GM19238 (cell line): ENCODE measurements at regions not wholly inside any gene's neighbourhood (a gene's known extent, or its start where the extent isn't known, plus 50 kb on each side); places are given as distances from the start of the nearest gene placed in this dataset.

Source experiments
- DNase-seq: peaks from one replicate; pipeline ENCODE4 v3.0.0; 2011; ENCODE audit warnings: low spot score; ENCODE audit not compliant: insufficient read length

DNA sequence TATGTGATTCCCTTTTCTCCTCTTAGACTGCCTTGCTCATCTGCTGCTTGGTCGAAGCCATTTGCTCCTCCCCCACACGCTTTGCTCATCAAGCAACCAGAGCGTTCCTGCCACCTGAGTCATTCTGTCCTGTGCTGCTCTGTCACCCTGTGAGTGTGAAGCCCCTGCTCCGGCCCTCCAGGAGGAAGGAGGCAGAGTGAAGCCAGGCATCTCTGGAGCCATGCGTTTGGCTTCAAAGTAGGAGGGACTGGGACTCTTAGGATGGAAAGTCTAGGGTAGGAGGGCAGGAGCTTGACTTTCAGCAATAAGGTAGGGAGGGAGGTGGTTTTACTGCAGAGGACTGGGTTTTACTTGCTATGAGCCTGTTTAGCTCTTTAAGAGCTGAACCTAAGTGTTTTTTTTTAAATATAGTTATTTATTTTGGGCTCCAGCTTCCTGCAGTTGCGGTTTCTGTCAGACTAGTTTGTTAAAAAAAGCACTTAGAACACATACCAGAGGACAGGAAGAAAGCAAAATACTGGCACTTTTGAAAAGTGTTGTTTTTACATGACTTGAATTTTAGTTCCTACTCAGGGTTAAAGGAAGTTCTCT is 63.6 kb downstream of the SPINK2 start:
- DNase-seq: peak; percentile 71

- DNase-seq: peak; percentile 27
Observed at GRCh38 chr4:56757261-56757746, 64.2 kb downstream of the SPINK2 start.

DNA sequence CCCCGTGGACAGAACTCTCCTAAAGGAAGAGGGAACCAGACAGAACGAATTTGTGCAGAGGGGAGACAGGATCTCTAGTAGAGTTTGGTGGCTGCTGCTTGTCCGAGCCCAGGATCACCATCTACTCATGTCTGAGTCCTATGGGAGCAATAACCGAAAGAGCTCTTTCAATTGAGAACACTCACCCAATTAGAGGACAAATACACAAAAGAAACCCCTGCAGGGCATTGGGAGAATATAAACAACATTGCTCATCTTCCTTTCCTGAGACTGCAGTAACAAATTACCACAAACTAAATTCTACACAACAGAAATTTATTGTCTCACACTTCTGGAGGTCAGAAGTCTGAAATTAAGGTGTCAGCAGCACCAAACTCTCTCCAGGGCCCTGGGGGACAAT is 65.6 kb downstream of the SPINK2 start:
- DNase-seq: no peak

DNA sequence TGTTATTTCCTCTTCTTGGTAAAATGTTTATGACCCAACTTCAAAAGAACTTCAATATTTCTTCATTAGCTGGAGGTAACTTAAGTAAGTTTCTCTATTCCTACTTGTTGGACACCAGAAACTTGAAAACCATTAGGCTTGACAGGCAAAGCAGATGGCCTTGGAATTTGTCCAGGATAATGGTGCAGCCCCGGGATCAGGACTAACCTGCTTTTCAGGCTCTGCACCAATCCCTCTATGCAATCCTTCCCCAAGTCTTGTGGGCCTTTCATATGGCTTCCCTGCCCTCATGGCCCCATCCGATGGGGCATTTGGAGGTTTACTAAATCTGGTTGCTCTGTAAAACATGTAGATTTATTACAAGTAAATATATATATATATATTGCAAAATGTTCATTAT is 68.5 kb downstream of the SPINK2 start:
- no peak for DNase-seq

DNA sequence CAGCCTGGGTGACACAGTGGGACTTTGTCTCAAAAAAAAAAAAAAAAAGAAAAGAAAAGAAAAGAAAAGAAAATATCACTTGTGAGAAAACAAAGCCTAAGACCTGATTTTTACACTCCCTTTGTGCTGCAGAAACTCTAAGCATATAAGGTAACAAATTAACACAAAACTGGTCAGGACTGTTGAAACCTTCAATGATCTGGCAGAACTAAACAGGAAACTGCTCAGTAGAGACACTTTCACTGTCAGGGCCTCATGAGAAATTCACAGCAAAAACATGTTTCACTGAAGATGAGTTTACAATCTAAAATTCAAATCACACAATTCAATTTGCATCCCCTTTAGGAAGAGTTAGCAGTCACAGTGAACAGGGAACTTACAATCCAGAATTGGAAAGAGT is 69.1 kb upstream of the HOPX start:
- DNase-seq: no peak

- DNase-seq: no peak
Observed at GRCh38 chr4:56748271-56748670, 67.2 kb upstream of the HOPX start.

- DNase-seq: no peak
Observed at GRCh38 chr4:56746639-56747038, 65.5 kb upstream of the HOPX start.

DNA sequence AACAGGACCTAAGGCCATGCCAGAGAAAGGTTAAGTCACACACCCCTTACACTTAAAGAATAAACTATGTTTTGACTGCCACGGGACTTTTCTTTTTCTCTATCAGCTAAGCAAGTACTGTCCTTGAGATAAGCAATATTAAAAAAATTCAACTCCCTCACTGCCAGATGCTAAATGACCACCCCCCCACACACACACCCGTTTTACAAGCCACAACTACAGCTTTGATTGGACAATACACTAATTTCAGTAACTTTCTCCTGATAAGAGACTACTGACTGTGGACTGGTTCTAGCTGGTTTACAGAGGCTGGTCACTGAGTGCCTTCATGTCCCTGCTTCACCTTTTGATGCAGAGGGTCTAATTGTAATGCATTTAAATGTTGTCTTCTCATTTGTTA is 63.9 kb upstream of the HOPX start:
- no peak for DNase-seq

GRCh38 chr4:56744030-56744429 is 62.9 kb upstream of the HOPX start:
- DNase-seq: no peak

- no peak for DNase-seq
Observed at GRCh38 chr4:56743550-56743949, 62.5 kb upstream of the HOPX start.

DNA sequence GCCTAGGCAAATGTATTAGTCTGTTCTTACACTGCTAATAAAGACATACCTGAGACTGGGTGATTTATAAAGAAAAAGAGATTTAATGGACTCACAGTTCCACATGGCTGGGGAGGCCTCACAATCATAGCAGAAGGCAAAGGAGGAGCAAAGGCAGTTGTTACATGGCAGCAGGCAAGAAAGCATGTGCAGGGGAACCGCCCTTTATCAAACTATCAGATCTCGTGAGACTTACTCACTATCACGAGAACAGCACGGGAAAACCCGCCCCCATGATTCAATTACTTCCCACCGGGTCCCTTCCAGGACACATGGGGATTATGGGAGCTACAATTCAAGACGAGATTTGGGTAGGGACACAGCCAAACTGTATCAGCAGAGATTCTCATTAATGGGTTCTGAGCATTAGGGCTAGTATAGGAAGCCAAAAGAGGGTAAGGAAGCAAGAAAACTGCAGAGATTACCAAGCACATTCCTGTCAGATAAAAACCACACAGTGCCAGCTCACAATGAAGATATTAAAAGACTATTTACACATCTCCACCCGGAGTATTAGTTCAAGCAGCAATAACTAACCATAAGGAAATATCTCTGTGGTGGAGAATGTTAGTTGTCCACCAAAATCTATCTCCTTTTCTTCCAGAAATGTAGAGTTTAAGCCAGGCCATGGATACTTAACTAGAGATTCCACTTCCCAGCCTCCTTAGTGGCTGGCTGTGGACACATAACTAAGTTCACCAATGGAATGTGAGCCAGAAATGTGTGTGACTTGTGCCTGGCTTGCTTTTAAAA is 61.2 kb upstream of the HOPX start:
- DNase-seq: no peak

DNA sequence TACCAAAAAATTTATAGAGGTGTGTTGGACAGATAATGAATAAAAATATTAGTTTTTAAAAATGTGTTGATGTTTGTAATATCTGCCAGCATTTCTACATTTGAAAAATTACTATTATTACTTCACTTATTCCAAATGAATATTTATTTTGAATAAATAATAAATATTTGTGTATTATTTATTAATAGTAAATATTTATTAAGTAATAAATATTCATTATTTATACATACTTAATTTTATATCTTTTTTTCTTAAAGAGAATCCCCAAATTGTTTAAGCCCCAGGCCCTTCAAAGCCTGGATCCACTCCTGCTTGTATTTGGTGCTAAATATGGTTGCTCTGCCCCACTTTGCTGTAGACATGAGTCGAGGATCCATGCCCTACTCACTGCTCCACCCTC is 60.5 kb upstream of the HOPX start:
- no peak for DNase-seq

DNA sequence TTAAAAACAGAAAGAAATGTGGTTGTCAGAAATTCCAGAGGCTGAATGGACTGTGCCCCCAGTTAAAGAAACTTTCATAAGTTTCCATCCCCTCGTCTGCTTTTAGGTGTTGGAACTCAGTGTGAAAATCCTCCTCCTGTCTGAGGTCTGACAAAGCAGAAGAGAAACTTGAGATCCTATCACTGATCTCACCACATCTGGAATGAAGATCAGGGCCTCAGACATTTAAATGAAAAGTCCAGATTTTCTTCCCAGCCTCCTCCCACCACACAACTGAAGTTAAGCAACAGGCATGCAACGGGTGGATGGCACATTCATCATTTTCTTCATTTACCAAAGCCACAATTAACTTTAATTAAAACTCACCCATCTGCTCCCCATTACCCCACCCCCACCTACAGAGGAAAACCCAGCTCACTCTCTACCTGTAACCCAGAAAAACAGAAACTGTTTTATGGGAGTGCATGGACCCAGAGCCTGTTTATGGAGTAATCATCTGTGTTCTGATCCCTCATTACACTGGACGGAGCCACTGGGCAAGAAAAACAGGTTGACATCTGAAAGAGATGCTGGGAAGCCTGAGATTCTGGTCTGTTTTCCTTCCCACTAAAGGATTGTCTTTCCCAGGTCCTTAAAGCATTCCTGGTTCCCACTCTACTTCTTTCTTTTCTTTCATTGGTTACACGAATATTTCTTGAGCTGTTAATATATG is 58.1 kb upstream of the HOPX start:
- DNase-seq: no peak

DNA sequence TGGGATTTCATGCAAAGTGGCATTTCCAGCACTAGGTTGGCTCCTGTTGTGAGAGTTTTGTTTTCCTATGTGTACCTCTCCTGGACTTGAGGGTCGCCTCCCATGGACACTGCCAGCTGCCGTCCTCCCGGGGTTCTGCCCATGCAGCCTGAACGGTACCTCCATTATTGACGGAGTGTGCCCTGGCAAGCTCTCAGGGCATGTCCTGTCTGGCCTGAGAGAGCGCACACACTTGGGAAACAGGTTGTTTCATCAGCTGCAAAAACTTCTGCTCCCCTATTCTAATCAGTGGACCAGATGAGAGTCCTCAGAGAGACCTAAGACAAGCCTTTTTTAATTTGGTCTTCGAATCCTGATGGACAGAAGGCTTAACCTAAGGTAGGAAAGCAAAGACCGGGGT is 56.6 kb upstream of the HOPX start:
- no peak for DNase-seq

- no peak for DNase-seq
Observed at GRCh38 chr4:56733352-56733751, 52.3 kb upstream of the HOPX start.

GRCh38 chr4:56732301-56732700 is 51.2 kb upstream of the HOPX start:
- DNase-seq: no peak

- DNase-seq: no peak
Observed at GRCh38 chr4:56731857-56732256, 50.8 kb upstream of the HOPX start.
